Mesendoderm (in vitro differentiated cells): ENCODE measurements at regions not wholly inside any gene's neighbourhood (a gene's known extent, or its start where the extent isn't known, plus 50 kb on each side); places are given as distances from the start of the nearest gene placed in this dataset.

ENCODE experiments used
- DNase-seq: peaks from one replicate; pipeline ENCODE4 v3.0.0; 2013
- H2AK5ac ChIP-seq: 2 replicates; pipeline ENCODE4 v1.6.1; 2013; ENCODE audit warnings: low read length, inconsistent platforms
- H2BK120ac ChIP-seq: 2 replicates; pipeline ENCODE4 v1.6.1; 2013; ENCODE audit warnings: low read depth, mild to moderate bottlenecking, low read length, moderate library complexity, mixed read lengths
- H2BK15ac ChIP-seq: replicated peaks from 2 replicates; pipeline ENCODE4 v1.6.1; 2013; ENCODE audit warnings: low read depth, mild to moderate bottlenecking, moderate library complexity
- H2BK5ac ChIP-seq: 2 replicates; pipeline ENCODE4 v1.6.1; 2013; ENCODE audit warnings: low read length, inconsistent platforms
- H3K18ac ChIP-seq: 2 replicates; pipeline ENCODE4 v1.6.1; 2013; ENCODE audit warnings: mild to moderate bottlenecking, low read length, mixed read lengths
- H3K23ac ChIP-seq: one replicate; pipeline ENCODE4 v1.6.1; 2013; ENCODE audit warnings: low read length
- H3K27ac ChIP-seq: 2 replicates; pipeline ENCODE4 v1.5.1; 2013; ENCODE audit warnings: low read depth, mild to moderate bottlenecking, inconsistent platforms, low read length, moderate library complexity
- H3K27me3 ChIP-seq: 2 replicates; pipeline ENCODE4 v1.6.1; 2013; ENCODE audit warnings: low read length, control low read depth, mild to moderate bottlenecking, inconsistent platforms; ENCODE audit not compliant: insufficient read depth, poor library complexity
- H3K36me3 ChIP-seq: 2 replicates; pipeline ENCODE4 v1.6.1; 2013; ENCODE audit warnings: low read length, inconsistent platforms; ENCODE audit not compliant: control insufficient read depth, insufficient read depth
- H3K4ac ChIP-seq: one replicate; pipeline ENCODE4 v1.6.1; 2013; ENCODE audit warnings: low read depth, mild to moderate bottlenecking, low read length, moderate library complexity
- H3K4me1 ChIP-seq: 2 replicates; pipeline ENCODE4 v1.6.1; 2013; ENCODE audit warnings: low read depth, low read length, inconsistent platforms; ENCODE audit not compliant: control insufficient read depth
- H3K4me2 ChIP-seq: 2 replicates; pipeline ENCODE4 v1.6.1; 2013; ENCODE audit warnings: low read length
- H3K4me3 ChIP-seq: 2 replicates; pipeline ENCODE4 v1.5.1; 2013; ENCODE audit warnings: mild to moderate bottlenecking, low read length
- H3K56ac ChIP-seq: one replicate; pipeline ENCODE4 v1.6.1; 2013; ENCODE audit warnings: low read length
- H3K79me1 ChIP-seq: 2 replicates; pipeline ENCODE4 v1.6.1; 2013; ENCODE audit warnings: low read length, inconsistent platforms
- H3K79me2 ChIP-seq: 2 replicates; pipeline ENCODE4 v1.6.1; 2013; ENCODE audit warnings: mild to moderate bottlenecking, low read length; ENCODE audit not compliant: control insufficient read depth, insufficient read depth
- H3K9ac ChIP-seq: 2 replicates; pipeline ENCODE4 v1.6.1; 2013; ENCODE audit warnings: low read length, inconsistent platforms
- H4K5ac ChIP-seq: one replicate; pipeline ENCODE4 v1.6.1; 2013; ENCODE audit warnings: low read length
- H4K8ac ChIP-seq: one replicate; pipeline ENCODE4 v1.6.1; 2013; ENCODE audit warnings: low read depth, mild to moderate bottlenecking, control low read depth, low read length, moderate library complexity
- WGBS: extraction: QIAGEN DNeasy Blood & Tissue Kit; methylation state at CpG from one replicate; pipeline ENCODE4 v1.1.7; 2013; ENCODE audit warnings: low lambda C conversion rate, missing lambda C conversion rate; ENCODE audit not compliant: insufficient coverage; ENCODE audit errors: extremely low coverage; 5-methylcytosine and 5-hydroxymethylcytosine counted together

- no peak overlapping the region for H3K23ac ChIP-seq
- H3K18ac ChIP-seq, result no peak overlapping the region
- H3K56ac ChIP-seq, result no peak overlapping the region
- no peak for DNase-seq
- H2BK5ac ChIP-seq, result no peak overlapping the region
- no peak overlapping the region for H4K8ac ChIP-seq
- no peaks in the 10 kb centered on the region for H3K27me3 ChIP-seq
- no peaks in the 10 kb centered on the region for H3K79me2 ChIP-seq
- no peak overlapping the region for H3K9ac ChIP-seq
- H2BK15ac ChIP-seq, result no peak overlapping the region
- H3K4me2 ChIP-seq, result no peak overlapping the region
- no peak overlapping the region for H2AK5ac ChIP-seq
- H3K79me1 ChIP-seq, result no peaks in the 10 kb centered on the region
- H3K36me3 ChIP-seq, result no peaks in the 10 kb centered on the region
- no peak overlapping the region for H3K27ac ChIP-seq
- H3K4me1 ChIP-seq, result no peaks in the 10 kb centered on the region
- H4K5ac ChIP-seq, result no peak overlapping the region
- no peak overlapping the region for H3K4me3 ChIP-seq
- H2BK120ac ChIP-seq, result no peak overlapping the region
- no peak overlapping the region for H3K4ac ChIP-seq
Measured at GRCh38 chr13:84994582-84994981, 804.6 kb downstream of the SLITRK6 start.

GRCh38 chr13:84985860-84986259 is 813.4 kb downstream of the SLITRK6 start:
- WGBS, result no CpG with 5 or more reads among the region's 2 CpGs
- no peak overlapping the region for H2AK5ac ChIP-seq
- no peak overlapping the region for H2BK15ac ChIP-seq
- peak; percentile 20 for DNase-seq
- H2BK120ac ChIP-seq, result no peak overlapping the region
- no peak overlapping the region for H3K4me3 ChIP-seq
- H3K79me1 ChIP-seq, result no peaks in the 10 kb centered on the region
- H3K36me3 ChIP-seq, result no peaks in the 10 kb centered on the region
- no peak overlapping the region for H3K4ac ChIP-seq
- no peak overlapping the region for H2BK5ac ChIP-seq
- no peak overlapping the region for H3K27ac ChIP-seq
- H4K5ac ChIP-seq, result no peak overlapping the region
- H3K56ac ChIP-seq, result no peak overlapping the region
- H4K8ac ChIP-seq, result no peak overlapping the region
- H3K4me2 ChIP-seq, result no peak overlapping the region
- no peaks in the 10 kb centered on the region for H3K4me1 ChIP-seq
- H3K27me3 ChIP-seq, result no peaks in the 10 kb centered on the region
- no peak overlapping the region for H3K18ac ChIP-seq
- H3K23ac ChIP-seq, result no peak overlapping the region
- H3K79me2 ChIP-seq, result no peaks in the 10 kb centered on the region
- H3K9ac ChIP-seq, result no peak overlapping the region

- WGBS, result no CpG with 5 or more reads among the region's 2 CpGs
- Histone ChIP-seq H2BK15ac (no peak overlapping the region), H3K27me3 (no peaks in the 10 kb centered on the region), H3K79me2 (no peaks in the 10 kb centered on the region), H4K5ac (no peak overlapping the region), H3K56ac (no peak overlapping the region), H4K8ac (no peak overlapping the region), H3K18ac (no peak overlapping the region), H3K36me3 (no peaks in the 10 kb centered on the region), H3K27ac (no peak overlapping the region), H3K4me2 (no peak overlapping the region), H2BK120ac (no peak overlapping the region), H3K4ac (no peak overlapping the region), H3K23ac (no peak overlapping the region), H3K4me3 (no peak overlapping the region), H3K4me1 (no peaks in the 10 kb centered on the region), H2AK5ac (no peak overlapping the region), H2BK5ac (no peak overlapping the region), H3K9ac (no peak overlapping the region), H3K79me1 (no peaks in the 10 kb centered on the region)
- DNase-seq, result peak; percentile 22
Measured at GRCh38 chr13:84983321-84983720, 815.9 kb downstream of the SLITRK6 start.

GRCh38 chr13:84980571-84980970 is 818.6 kb downstream of the SLITRK6 start:
- no peak overlapping the region for H3K9ac ChIP-seq
- H3K36me3 ChIP-seq, result no peaks in the 10 kb centered on the region
- H2BK15ac ChIP-seq, result no peak overlapping the region
- H2BK5ac ChIP-seq, result no peak overlapping the region
- no peaks in the 10 kb centered on the region for H3K27me3 ChIP-seq
- no peak overlapping the region for H3K4ac ChIP-seq
- H3K4me1 ChIP-seq, result no peaks in the 10 kb centered on the region
- no peak overlapping the region for H2BK120ac ChIP-seq
- no peak overlapping the region for H3K4me3 ChIP-seq
- no peak overlapping the region for H3K56ac ChIP-seq
- WGBS, result no CpG with 5 or more reads among the region's 2 CpGs
- no peak overlapping the region for H3K4me2 ChIP-seq
- H3K23ac ChIP-seq, result no peak overlapping the region
- no peak overlapping the region for H3K27ac ChIP-seq
- H4K8ac ChIP-seq, result no peak overlapping the region
- no peak overlapping the region for H2AK5ac ChIP-seq
- H3K18ac ChIP-seq, result no peak overlapping the region
- DNase-seq, result no peak
- H3K79me1 ChIP-seq, result no peaks in the 10 kb centered on the region
- H3K79me2 ChIP-seq, result no peaks in the 10 kb centered on the region
- H4K5ac ChIP-seq, result no peak overlapping the region

- Histone ChIP-seq H4K8ac (no peak overlapping the region), H2BK5ac (no peak overlapping the region), H3K4me2 (no peak overlapping the region), H3K27ac (no peak overlapping the region), H3K79me1 (no peaks in the 10 kb centered on the region), H3K23ac (no peak overlapping the region), H3K27me3 (no peaks in the 10 kb centered on the region), H3K4me3 (no peak overlapping the region), H2AK5ac (no peak overlapping the region), H3K4ac (no peak overlapping the region), H3K4me1 (no peaks in the 10 kb centered on the region), H4K5ac (no peak overlapping the region), H3K79me2 (no peaks in the 10 kb centered on the region), H3K18ac (no peak overlapping the region), H2BK120ac (no peak overlapping the region), H2BK15ac (no peak overlapping the region), H3K36me3 (no peaks in the 10 kb centered on the region), H3K9ac (no peak overlapping the region), H3K56ac (no peak overlapping the region)
- DNase-seq, result no peak
Measured at GRCh38 chr13:84978851-84979250, 820.4 kb downstream of the SLITRK6 start.

- no peaks in the 10 kb centered on the region for H3K79me2 ChIP-seq
- WGBS, result no CpG with 5 or more reads among the region's 1 CpG
Measured at GRCh38 chr13:84973661-84974060, 825.6 kb downstream of the SLITRK6 start.

More at GRCh38 chr13:84973661-84974060, 825.6 kb downstream of the SLITRK6 start:
- DNase-seq, result peak; percentile 3
- Histone ChIP-seq H3K4ac (no peak overlapping the region), H3K4me3 (no peak overlapping the region), H3K79me1 (no peaks in the 10 kb centered on the region), H2AK5ac (no peak overlapping the region), H2BK120ac (no peak overlapping the region), H4K8ac (no peak overlapping the region), H4K5ac (no peak overlapping the region), H3K56ac (no peak overlapping the region), H3K27me3 (no peaks in the 10 kb centered on the region), H2BK5ac (no peak overlapping the region), H2BK15ac (no peak overlapping the region), H3K4me2 (no peak overlapping the region), H3K9ac (no peak overlapping the region), H3K36me3 (no peaks in the 10 kb centered on the region), H3K18ac (no peak overlapping the region), H3K27ac (no peak overlapping the region), H3K23ac (no peak overlapping the region), H3K4me1 (no peaks in the 10 kb centered on the region)
